ENCODE measurements at regions not wholly inside any gene's neighbourhood (a gene's known extent, or its start where the extent isn't known, plus 50 kb on each side); places are given as distances from the start of the nearest gene placed in this dataset.

DNA sequence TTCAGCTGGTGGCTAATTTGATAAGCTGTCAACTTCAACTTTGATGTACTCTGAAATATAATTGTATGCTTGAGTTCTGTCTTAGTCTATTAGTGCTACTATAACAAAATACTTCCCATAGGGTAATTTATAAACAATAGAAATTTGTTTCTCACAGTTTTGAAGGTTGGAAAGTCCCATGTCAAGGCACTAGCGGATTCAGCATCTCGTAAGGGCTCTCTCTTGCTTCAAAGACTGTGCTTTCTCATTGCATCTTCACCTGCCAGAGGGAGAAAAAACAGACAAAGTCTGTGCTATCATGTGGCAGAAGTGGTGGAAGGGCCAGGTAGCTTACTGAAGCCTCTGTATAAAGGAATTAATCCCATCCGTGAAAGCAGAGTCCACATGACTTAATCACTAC is 409.2 kb downstream of the CDH7 start:
- no peaks in the 10 kb centered on the region for H4K20me1 ChIP-seq (ENCODE audit: insufficient read depth, low read length)
- no peak overlapping the region for H2AFZ ChIP-seq (ENCODE audit: low read length)
- H3K36me3 ChIP-seq (ENCODE audit: insufficient read depth, low read length): no peaks in the 10 kb centered on the region
- TF ChIP-seq EZH2 (IDR thresholded peaks at IDR 0.05; ENCODE audit: borderline replicate concordance, low read length): no peak
- TF ChIP-seq, protein P1, sequence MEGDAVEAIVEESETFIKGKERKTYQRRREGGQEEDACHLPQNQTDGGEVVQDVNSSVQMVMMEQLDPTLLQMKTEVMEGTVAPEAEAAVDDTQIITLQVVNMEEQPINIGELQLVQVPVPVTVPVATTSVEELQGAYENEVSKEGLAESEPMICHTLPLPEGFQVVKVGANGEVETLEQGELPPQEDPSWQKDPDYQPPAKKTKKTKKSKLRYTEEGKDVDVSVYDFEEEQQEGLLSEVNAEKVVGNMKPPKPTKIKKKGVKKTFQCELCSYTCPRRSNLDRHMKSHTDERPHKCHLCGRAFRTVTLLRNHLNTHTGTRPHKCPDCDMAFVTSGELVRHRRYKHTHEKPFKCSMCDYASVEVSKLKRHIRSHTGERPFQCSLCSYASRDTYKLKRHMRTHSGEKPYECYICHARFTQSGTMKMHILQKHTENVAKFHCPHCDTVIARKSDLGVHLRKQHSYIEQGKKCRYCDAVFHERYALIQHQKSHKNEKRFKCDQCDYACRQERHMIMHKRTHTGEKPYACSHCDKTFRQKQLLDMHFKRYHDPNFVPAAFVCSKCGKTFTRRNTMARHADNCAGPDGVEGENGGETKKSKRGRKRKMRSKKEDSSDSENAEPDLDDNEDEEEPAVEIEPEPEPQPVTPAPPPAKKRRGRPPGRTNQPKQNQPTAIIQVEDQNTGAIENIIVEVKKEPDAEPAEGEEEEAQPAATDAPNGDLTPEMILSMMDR (IDR thresholded peaks at IDR 0.05; ENCODE audit: low read length): no peak
- no peaks in the 10 kb centered on the region for H3K9me3 ChIP-seq (ENCODE audit: low read length)
- H3K4me2 ChIP-seq (ENCODE audit: low read length): no peak overlapping the region
- no peaks in the 10 kb centered on the region for H3F3A ChIP-seq (ENCODE audit: insufficient read depth, low read length)
- H3K9me2 ChIP-seq (ENCODE audit: low read depth, low read length): no peaks in the 10 kb centered on the region
- no peaks in the 10 kb centered on the region for H3K27me3 ChIP-seq (ENCODE audit: insufficient read depth, low read length)
- H3K9ac ChIP-seq (ENCODE audit: low read length): no peak overlapping the region
- H3K4me1 ChIP-seq (ENCODE audit: insufficient read depth, low read length, severe bottlenecking): no peaks in the 10 kb centered on the region
- no peak overlapping the region for H3K27ac ChIP-seq (ENCODE audit: low read depth, low read length, poor library complexity, severe bottlenecking)
- no peak overlapping the region for H3K4me3 ChIP-seq (ENCODE audit: low read depth, low read length, poor library complexity, severe bottlenecking)
- no peaks in the 10 kb centered on the region for H3K79me2 ChIP-seq (ENCODE audit: insufficient read depth, low read length)

DNA sequence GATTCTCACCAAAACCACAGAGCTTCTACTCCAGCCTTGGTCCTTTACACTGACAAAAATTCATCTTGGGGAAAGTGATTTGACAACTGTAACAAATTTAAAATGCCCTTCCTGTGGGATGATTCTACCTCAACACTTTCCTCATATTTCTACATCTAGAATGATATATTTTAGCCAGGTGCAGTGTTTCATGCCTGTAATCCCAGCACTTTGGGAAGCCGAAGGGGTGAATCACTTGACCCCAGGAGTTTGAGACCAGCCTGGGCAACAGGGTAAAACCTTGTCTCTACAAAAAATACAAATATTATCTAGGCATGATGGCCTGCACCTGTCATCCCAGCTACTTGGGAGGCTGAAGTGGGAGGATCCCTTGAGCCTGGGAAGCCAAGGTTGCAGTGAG is 408.6 kb downstream of the CDH7 start:
- Histone ChIP-seq H3K4me1 (ENCODE audit: insufficient read depth, low read length, severe bottlenecking) (no peaks in the 10 kb centered on the region), H3K4me2 (ENCODE audit: low read length) (no peak overlapping the region), H3K9me3 (ENCODE audit: low read length) (no peaks in the 10 kb centered on the region), H3F3A (ENCODE audit: insufficient read depth, low read length) (no peaks in the 10 kb centered on the region), H3K9ac (ENCODE audit: low read length) (no peak overlapping the region), H4K20me1 (ENCODE audit: insufficient read depth, low read length) (no peaks in the 10 kb centered on the region), H3K79me2 (ENCODE audit: insufficient read depth, low read length) (no peaks in the 10 kb centered on the region), H3K9me2 (ENCODE audit: low read depth, low read length) (no peaks in the 10 kb centered on the region), H2AFZ (ENCODE audit: low read length) (no peak overlapping the region), H3K36me3 (ENCODE audit: insufficient read depth, low read length) (no peaks in the 10 kb centered on the region), H3K4me3 (ENCODE audit: low read depth, low read length, poor library complexity, severe bottlenecking) (no peak overlapping the region), H3K27me3 (ENCODE audit: insufficient read depth, low read length) (no peaks in the 10 kb centered on the region), H3K27ac (ENCODE audit: low read depth, low read length, poor library complexity, severe bottlenecking) (no peak overlapping the region)
- TF ChIP-seq EZH2 (IDR thresholded peaks at IDR 0.05; ENCODE audit: borderline replicate concordance, low read length): no peak
- TF ChIP-seq, protein P1 (IDR thresholded peaks at IDR 0.05; ENCODE audit: low read length): no peak

DNA sequence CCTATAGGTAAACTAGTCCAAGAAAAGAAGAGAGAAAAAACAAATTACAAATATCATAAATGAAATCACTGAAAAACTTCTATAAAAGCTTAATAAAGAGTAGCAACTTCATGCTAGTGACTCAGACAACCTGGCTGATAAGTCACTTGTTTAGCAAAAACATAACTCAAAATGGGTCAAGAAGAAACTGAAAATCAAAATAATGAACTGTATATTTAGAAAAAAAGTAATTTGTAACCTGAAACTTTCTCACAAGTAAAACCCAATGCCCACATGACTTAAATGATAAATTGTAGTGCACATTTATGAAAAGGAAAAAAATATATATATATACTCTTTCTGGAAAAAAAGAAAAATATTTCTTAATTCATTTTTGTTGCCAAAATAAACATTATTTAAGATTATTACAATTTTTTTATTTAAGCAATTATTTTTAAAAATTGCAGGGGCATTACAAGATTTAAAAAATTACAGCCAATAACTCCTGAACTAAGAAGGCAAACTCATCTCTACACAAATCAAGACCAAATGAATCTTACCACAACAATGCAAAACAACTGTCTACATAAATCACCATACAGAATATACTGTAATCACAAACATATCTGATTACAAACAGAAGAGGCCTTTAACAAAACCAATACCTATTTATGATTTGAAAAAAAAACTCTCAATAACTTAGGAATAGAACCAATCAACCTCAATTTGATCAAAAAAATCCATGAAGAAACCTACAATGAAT is 406.3 kb downstream of the CDH7 start:
- H3K9me2 ChIP-seq (ENCODE audit: low read depth, low read length): no peaks in the 10 kb centered on the region
- H3K4me1 ChIP-seq (ENCODE audit: insufficient read depth, low read length, severe bottlenecking): no peaks in the 10 kb centered on the region
- no peaks in the 10 kb centered on the region for H3K36me3 ChIP-seq (ENCODE audit: insufficient read depth, low read length)
- no peak overlapping the region for H3K4me3 ChIP-seq (ENCODE audit: low read depth, low read length, poor library complexity, severe bottlenecking)
- H3K79me2 ChIP-seq (ENCODE audit: insufficient read depth, low read length): no peaks in the 10 kb centered on the region
- H3F3A ChIP-seq (ENCODE audit: insufficient read depth, low read length): no peaks in the 10 kb centered on the region
- no peak overlapping the region for H3K27ac ChIP-seq (ENCODE audit: low read depth, low read length, poor library complexity, severe bottlenecking)
- no peaks in the 10 kb centered on the region for H3K27me3 ChIP-seq (ENCODE audit: insufficient read depth, low read length)
- H3K4me2 ChIP-seq (ENCODE audit: low read length): no peak overlapping the region
- H2AFZ ChIP-seq (ENCODE audit: low read length): no peak overlapping the region
- H3K9ac ChIP-seq (ENCODE audit: low read length): no peak overlapping the region
- H4K20me1 ChIP-seq (ENCODE audit: insufficient read depth, low read length): no peaks in the 10 kb centered on the region
- TF ChIP-seq, protein P1 (IDR thresholded peaks at IDR 0.05; ENCODE audit: low read length): no peak
- TF ChIP-seq EZH2 (IDR thresholded peaks at IDR 0.05; ENCODE audit: borderline replicate concordance, low read length): no peak
- H3K9me3 ChIP-seq (ENCODE audit: low read length): no peaks in the 10 kb centered on the region

Measured in OCI-LY1 (cell line).